Spleen (tissue), 7 donors: ENCODE measurements at regions not wholly inside any gene's neighbourhood (a gene's known extent, or its start where the extent isn't known, plus 50 kb on each side); places are given as distances from the start of the nearest gene placed in this dataset.

ENCODE experiments used
- POLR2AphosphoS5 ChIP-seq, 3 donors: sonication (generic); formaldehyde crosslinking; IDR thresholded peaks; one replicate each; pipeline ENCODE4 v1.5.1; 2017; ENCODE audit warnings: antibody characterized with exemption in 3 of 3
- TF ChIP-seq, protein P1 (sequence below), 11 experiments: fragments of 200-600 bp in 7 of 11; fragments of 450-650 bp in 4 of 11; sonication (generic) in 4 of 11; IDR thresholded peaks in 8 of 11; conservative IDR thresholded peaks in 3 of 11; 1 replicate in 7 of 11; 2 replicates in 4 of 11; pipeline versions ENCODE4 v1.4.0 to v1.8.0; 2016 to 2021; ENCODE audit warnings: antibody characterized with exemption in 11 of 11, inconsistent platforms in 4 of 11, mild to moderate bottlenecking in 1 of 11
- donor health status: DM: no; HTN: no; CAD: no; lungs with moderate emphysema.
- donor health status: DM: no; HTN: no; CAD: no.
- donor health status: DM: no; HTN: no; CAD: no.

GRCh38 chr5:54841481-54841880, 143.9 kb downstream of the ESM1 start:
- TF ChIP-seq POLR2AphosphoS5 (IDR thresholded peaks at IDR 0.05), result no peak
- TF ChIP-seq, protein P1, sequence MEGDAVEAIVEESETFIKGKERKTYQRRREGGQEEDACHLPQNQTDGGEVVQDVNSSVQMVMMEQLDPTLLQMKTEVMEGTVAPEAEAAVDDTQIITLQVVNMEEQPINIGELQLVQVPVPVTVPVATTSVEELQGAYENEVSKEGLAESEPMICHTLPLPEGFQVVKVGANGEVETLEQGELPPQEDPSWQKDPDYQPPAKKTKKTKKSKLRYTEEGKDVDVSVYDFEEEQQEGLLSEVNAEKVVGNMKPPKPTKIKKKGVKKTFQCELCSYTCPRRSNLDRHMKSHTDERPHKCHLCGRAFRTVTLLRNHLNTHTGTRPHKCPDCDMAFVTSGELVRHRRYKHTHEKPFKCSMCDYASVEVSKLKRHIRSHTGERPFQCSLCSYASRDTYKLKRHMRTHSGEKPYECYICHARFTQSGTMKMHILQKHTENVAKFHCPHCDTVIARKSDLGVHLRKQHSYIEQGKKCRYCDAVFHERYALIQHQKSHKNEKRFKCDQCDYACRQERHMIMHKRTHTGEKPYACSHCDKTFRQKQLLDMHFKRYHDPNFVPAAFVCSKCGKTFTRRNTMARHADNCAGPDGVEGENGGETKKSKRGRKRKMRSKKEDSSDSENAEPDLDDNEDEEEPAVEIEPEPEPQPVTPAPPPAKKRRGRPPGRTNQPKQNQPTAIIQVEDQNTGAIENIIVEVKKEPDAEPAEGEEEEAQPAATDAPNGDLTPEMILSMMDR (IDR thresholded peaks at IDR 0.05 in 8 of 11, conservative IDR thresholded peaks at IDR 0.05 in 3 of 11), result no peak
